B cell (primary cell): ENCODE measurements at regions not wholly inside any gene's neighbourhood (a gene's known extent, or its start where the extent isn't known, plus 50 kb on each side); places are given as distances from the start of the nearest gene placed in this dataset.

Experiments used
- ATAC-seq: fragments of 200-7000 bp; cut with Tn5 transposase; one replicate; pipeline ENCODE4 v1.10.0; 2021; ENCODE audit warnings: low read depth, mild to moderate bottlenecking, moderate number of reproducible peaks, moderate library complexity
- CTCF ChIA-PET: fragments of 350-600 bp; sonication (Branson Sonifier 250); formaldehyde crosslinking; loops from one replicate; lab custom pipeline; 2021; ENCODE audit warnings: antibody characterized with exemption, inconsistent platforms; lab: Charles Lee
- POLR2A ChIA-PET: fragments of 350-600 bp; sonication (Branson Sonifier 250); formaldehyde crosslinking; loops from one replicate; lab custom pipeline; 2021; ENCODE audit warnings: antibody characterized with exemption; lab: Charles Lee
- DNase-seq: peaks from one replicate; pipeline ENCODE4 v3.0.0; 2013
- H2AFZ ChIP-seq: 2 replicates; pipeline ENCODE4 v1.6.1; 2012; ENCODE audit warnings: mild to moderate bottlenecking, low read depth, low read length; ENCODE audit not compliant: insufficient read depth, poor library complexity, severe bottlenecking
- H3K27ac ChIP-seq, 2 donors: 1 replicate in 1 of 2; 2 replicates in 1 of 2; pipeline ENCODE4 v1.5.1; 2012 to 2013; ENCODE audit warnings: low read length in 2 of 2, mild to moderate bottlenecking in 2 of 2, moderate library complexity in 1 of 2
- H3K27me3 ChIP-seq, 4 experiments: fragments of 200-600 bp in 1 of 4; sonication (generic) in 1 of 4; replicated peaks in 1 of 4; 1 replicate in 2 of 4; 2 replicates in 2 of 4; pipeline versions ENCODE4 v1.6.1 to v1.7.0; 2013 to 2016; ENCODE audit warnings: low read length in 3 of 4, mild to moderate bottlenecking in 2 of 4, mixed read lengths in 1 of 4, moderate library complexity in 1 of 4; ENCODE audit not compliant: insufficient read depth in 4 of 4, control insufficient read depth in 3 of 4; ENCODE audit errors: control extremely low read depth in 1 of 4
- H3K36me3 ChIP-seq, 2 experiments: replicated peaks in 1 of 2; 1 replicate in 1 of 2; 2 replicates in 1 of 2; pipeline versions ENCODE4 v1.6.1 to v1.7.1; 2013; ENCODE audit warnings: low read length in 1 of 2; ENCODE audit not compliant: insufficient read depth in 2 of 2, control insufficient read depth in 1 of 2; ENCODE audit errors: control extremely low read depth in 1 of 2, extremely low read depth in 1 of 2
- H3K4me1 ChIP-seq, 2 donors: fragments of 200-600 bp in 1 of 2; sonication (generic) in 1 of 2; 1 replicate in 1 of 2; 2 replicates in 1 of 2; pipeline versions ENCODE4 v1.5.1 to v1.6.1; 2013 to 2017; ENCODE audit warnings: low read length in 2 of 2; ENCODE audit not compliant: control insufficient read depth in 2 of 2, insufficient read depth in 2 of 2
- H3K4me2 ChIP-seq: replicated peaks from 2 replicates; pipeline ENCODE3; 2012; ENCODE audit warnings: mild to moderate bottlenecking, low read depth, low read length; ENCODE audit not compliant: poor library complexity, severe bottlenecking
- H3K4me3 ChIP-seq, 5 experiments: fragments of 200-600 bp in 1 of 5; sonication (generic) in 1 of 5; 1 replicate in 3 of 5; 2 replicates in 2 of 5; pipeline versions ENCODE4 v1.5.1 to v1.7.0; 2011 to 2016; ENCODE audit warnings: low read length in 4 of 5, mild to moderate bottlenecking in 4 of 5, low read depth in 2 of 5, control low read depth in 1 of 5, moderate library complexity in 1 of 5; ENCODE audit not compliant: insufficient read depth in 1 of 5; ENCODE audit errors: control extremely low read depth in 1 of 5, extremely low read depth in 1 of 5
- H3K79me2 ChIP-seq: fragments of 200-600 bp; sonication (generic); one replicate; pipeline ENCODE4 v1.6.0; 2016; ENCODE audit warnings: low read length; ENCODE audit not compliant: control insufficient read depth, insufficient read depth
- H3K9ac ChIP-seq: fragments of 200-600 bp; sonication (generic); 2 replicates; pipeline ENCODE4 v1.6.1; 2017; ENCODE audit warnings: mild to moderate bottlenecking, low read length, moderate library complexity
- H3K9me3 ChIP-seq, 3 donors: one replicate each; pipeline versions ENCODE4 v1.6.1 to v1.7.1; 2013; ENCODE audit warnings: low read length in 2 of 3; ENCODE audit not compliant: control insufficient read depth in 2 of 3, insufficient read depth in 1 of 3; ENCODE audit errors: control extremely low read depth in 1 of 3
- H4K20me1 ChIP-seq: 2 replicates; pipeline ENCODE4 v1.6.0; 2012; ENCODE audit warnings: mild to moderate bottlenecking, low read length; ENCODE audit not compliant: insufficient read depth, control insufficient read depth, poor library complexity, severe bottlenecking
- H3K27ac Mint-ChIP-seq: one replicate; pipeline ENCODE4 v1.8.0; 2021; ENCODE audit warnings: mixed read lengths
- H3K27me3 Mint-ChIP-seq: one replicate; pipeline ENCODE4 v1.8.0; 2021; ENCODE audit warnings: mixed read lengths
- H3K4me1 Mint-ChIP-seq: one replicate; pipeline ENCODE4 v1.8.0; 2021; ENCODE audit warnings: mixed read lengths
- H3K4me3 Mint-ChIP-seq: one replicate; pipeline ENCODE4 v1.8.0; 2021; ENCODE audit warnings: mixed read lengths
- H3K9me3 Mint-ChIP-seq: one replicate; pipeline ENCODE4 v1.8.0; 2022; ENCODE audit warnings: mixed read lengths; ENCODE audit not compliant: insufficient read depth
- EZH2 ChIP-seq: IDR thresholded peaks from 2 replicates; pipeline ENCODE4 v1.6.1; 2012; ENCODE audit warnings: borderline replicate concordance, low read depth, mild to moderate bottlenecking, moderate library complexity, low read length; ENCODE audit not compliant: insufficient read depth, poor library complexity, severe bottlenecking
- WGBS: methylation state at CpG from one replicate; pipeline ENCODE4 v1.1.5; 2013; ENCODE audit warnings: missing lambda C conversion rate; ENCODE audit not compliant: insufficient coverage; 5-methylcytosine and 5-hydroxymethylcytosine counted together
- intact Hi-C: fragments of 100-400 bp; cut with micrococcal nuclease; formaldehyde crosslinking; loops from one replicate; pipeline ENCODE4 v1.10.0; 2022
- TF ChIP-seq, protein P1 (sequence below): fragments of 200-600 bp; IDR thresholded peaks from one replicate; pipeline ENCODE4 v1.8.0; 2022; ENCODE audit warnings: antibody characterized with exemption, mild to moderate bottlenecking

DNA sequence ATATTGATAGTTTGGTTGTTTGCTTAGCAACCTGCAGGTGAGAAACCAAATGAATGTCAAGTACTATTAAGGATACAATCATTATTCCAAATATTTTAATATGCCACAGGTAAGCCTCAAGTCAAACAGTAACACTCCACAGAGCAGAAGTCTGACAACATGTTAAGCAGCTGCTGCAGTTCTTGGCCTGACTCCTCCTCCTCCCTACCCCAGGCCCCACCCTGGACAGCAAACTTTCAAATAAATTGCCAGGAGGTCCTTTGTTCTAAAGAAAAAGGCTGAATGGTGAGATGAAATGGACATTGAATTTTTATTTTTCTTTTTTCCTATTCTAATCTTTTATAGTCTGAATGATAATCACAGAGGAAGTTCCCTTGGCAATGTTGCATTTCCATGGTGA is 260.0 kb upstream of the POU2AF2 start:
- H3K9ac ChIP-seq: no peak overlapping the region

DNA sequence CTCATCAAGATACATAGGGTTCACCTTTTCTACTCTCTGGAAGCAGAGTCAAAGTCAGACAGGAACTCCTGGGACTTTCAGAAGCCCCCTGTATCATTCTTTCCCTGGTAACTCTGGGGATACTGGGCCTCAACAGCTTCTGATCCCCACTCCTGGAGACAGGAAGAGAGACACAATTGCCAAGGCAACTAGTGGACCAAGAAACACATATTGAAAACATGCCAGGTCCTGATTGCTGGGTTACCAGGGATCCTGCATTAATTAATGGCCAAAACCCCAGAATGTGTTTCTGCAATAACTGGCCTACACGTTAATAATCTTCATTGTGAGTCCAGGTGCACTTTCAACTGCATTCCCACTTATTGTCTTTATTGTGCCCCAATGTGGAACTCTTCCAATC is 260.8 kb upstream of the POU2AF2 start:
- Histone ChIP-seq H4K20me1 (no peaks in the 10 kb centered on the region), H3K4me1 (no peaks in the 10 kb centered on the region), H3K36me3 (no peaks in the 10 kb centered on the region), H3K4me2 (no peak overlapping the region), H3K27me3 (no peaks in the 10 kb centered on the region), H3K9me3 (peaks cover 0 to 2% (median 1%) of the 10 kb centered on the region in 3 donors), H3K9ac (no peak overlapping the region), H3K79me2 (no peaks in the 10 kb centered on the region), H3K27ac (no peak overlapping the region), H2AFZ (no peak overlapping the region), H3K4me3 (no peak overlapping the region)
- Mint-ChIP-seq H3K9me3 (no peaks in the 10 kb centered on the region), H3K27me3 (peaks cover 2% of the 10 kb centered on the region), H3K4me1 (no peaks in the 10 kb centered on the region), H3K27ac (no peak overlapping the region), H3K4me3 (no peak overlapping the region)
- no peak for ATAC-seq
- intact Hi-C loops: no loop called here
- no peak for TF ChIP-seq EZH2
- TF ChIP-seq, protein P1, sequence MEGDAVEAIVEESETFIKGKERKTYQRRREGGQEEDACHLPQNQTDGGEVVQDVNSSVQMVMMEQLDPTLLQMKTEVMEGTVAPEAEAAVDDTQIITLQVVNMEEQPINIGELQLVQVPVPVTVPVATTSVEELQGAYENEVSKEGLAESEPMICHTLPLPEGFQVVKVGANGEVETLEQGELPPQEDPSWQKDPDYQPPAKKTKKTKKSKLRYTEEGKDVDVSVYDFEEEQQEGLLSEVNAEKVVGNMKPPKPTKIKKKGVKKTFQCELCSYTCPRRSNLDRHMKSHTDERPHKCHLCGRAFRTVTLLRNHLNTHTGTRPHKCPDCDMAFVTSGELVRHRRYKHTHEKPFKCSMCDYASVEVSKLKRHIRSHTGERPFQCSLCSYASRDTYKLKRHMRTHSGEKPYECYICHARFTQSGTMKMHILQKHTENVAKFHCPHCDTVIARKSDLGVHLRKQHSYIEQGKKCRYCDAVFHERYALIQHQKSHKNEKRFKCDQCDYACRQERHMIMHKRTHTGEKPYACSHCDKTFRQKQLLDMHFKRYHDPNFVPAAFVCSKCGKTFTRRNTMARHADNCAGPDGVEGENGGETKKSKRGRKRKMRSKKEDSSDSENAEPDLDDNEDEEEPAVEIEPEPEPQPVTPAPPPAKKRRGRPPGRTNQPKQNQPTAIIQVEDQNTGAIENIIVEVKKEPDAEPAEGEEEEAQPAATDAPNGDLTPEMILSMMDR: no peak
- ChIA-PET CTCF (no interaction called here), POLR2A (no interaction called here)
- 100% methylated on average over 1 of the region's 1 CpG for WGBS
- no peak for DNase-seq

More for the DNA sequence above, 260.0 kb upstream of the POU2AF2 start:
- H3K79me2 ChIP-seq: no peaks in the 10 kb centered on the region
- H3K9me3 ChIP-seq: no peaks in the 10 kb centered on the region
- no peaks in the 10 kb centered on the region for H3K4me1 ChIP-seq
- no peak for DNase-seq
- H3K27me3 Mint-ChIP-seq: peaks cover 2% of the 10 kb centered on the region
- CTCF ChIA-PET: no interaction called here
- no peak overlapping the region for H3K27ac ChIP-seq
- no peaks in the 10 kb centered on the region for H3K4me1 Mint-ChIP-seq
- POLR2A ChIA-PET: no interaction called here
- intact Hi-C loops: no loop called here
- ATAC-seq: no peak
- H3K9me3 Mint-ChIP-seq: no peaks in the 10 kb centered on the region
- TF ChIP-seq EZH2: no peak
- TF ChIP-seq, protein P1: no peak
- H2AFZ ChIP-seq: no peak overlapping the region
- H3K36me3 ChIP-seq: no peaks in the 10 kb centered on the region
- no peak overlapping the region for H3K4me3 Mint-ChIP-seq
- no peak overlapping the region for H3K27ac Mint-ChIP-seq
- no peak overlapping the region for H3K4me2 ChIP-seq
- no peak overlapping the region for H3K4me3 ChIP-seq
- no peaks in the 10 kb centered on the region for H3K27me3 ChIP-seq
- no peaks in the 10 kb centered on the region for H4K20me1 ChIP-seq
